Right kidney (tissue), 1 donor: ENCODE measurements at regions not wholly inside any gene's neighbourhood (a gene's known extent, or its start where the extent isn't known, plus 50 kb on each side); places are given as distances from the start of the nearest gene placed in this dataset.

ENCODE experiments used
- DNase-seq: peaks from one replicate; pipeline ENCODE4 v3.0.0-alpha.2; 2016

- no peak for DNase-seq
Measured at GRCh38 chr2:223107825-223108224, 55.8 kb downstream of the KCNE4 start.

GRCh38 chr2:223108351-223109050 lies 56.5 kb downstream of the KCNE4 start:
- DNase-seq, result no peak

GRCh38 chr2:223109341-223109740 lies 57.4 kb downstream of the KCNE4 start:
- no peak for DNase-seq

GRCh38 chr2:223113161-223113560 lies 61.2 kb downstream of the KCNE4 start:
- no peak for DNase-seq

GRCh38 chr2:223114170-223114569 lies 62.2 kb downstream of the KCNE4 start:
- DNase-seq, result no peak

- DNase-seq, result no peak
Measured at GRCh38 chr2:223114917-223115316, 62.9 kb downstream of the KCNE4 start.

- no peak for DNase-seq
Measured at GRCh38 chr2:223117533-223117932, 65.5 kb downstream of the KCNE4 start.

GRCh38 chr2:223121283-223121682 lies 69.3 kb downstream of the KCNE4 start:
- no peak for DNase-seq

- DNase-seq, result no peak
Measured at GRCh38 chr2:223122781-223123180, 70.8 kb downstream of the KCNE4 start.

- no peak for DNase-seq
Measured at GRCh38 chr2:223123855-223124610, 72.0 kb downstream of the KCNE4 start.

GRCh38 chr2:223141606-223142005 lies 89.6 kb downstream of the KCNE4 start:
- DNase-seq, result no peak

GRCh38 chr2:223142118-223142517 lies 90.1 kb downstream of the KCNE4 start:
- no peak for DNase-seq

GRCh38 chr2:223147431-223147830 lies 95.4 kb downstream of the KCNE4 start:
- DNase-seq, result no peak

GRCh38 chr2:223148516-223148915 lies 96.5 kb downstream of the KCNE4 start:
- DNase-seq, result no peak

- DNase-seq, result no peak
Measured at GRCh38 chr2:223155956-223156355, 104.0 kb downstream of the KCNE4 start.

- no peak for DNase-seq
Measured at GRCh38 chr2:223161873-223162458, 110.0 kb downstream of the KCNE4 start.

- DNase-seq, result no peak
Measured at GRCh38 chr2:223165423-223166214, 113.6 kb downstream of the KCNE4 start.

GRCh38 chr2:223166215-223166493 lies 114.2 kb downstream of the KCNE4 start:
- DNase-seq, result no peak

GRCh38 chr2:223166983-223167650 lies 115.1 kb downstream of the KCNE4 start:
- no peak for DNase-seq

- DNase-seq, result no peak
Measured at GRCh38 chr2:223169830-223170605, 118.0 kb downstream of the KCNE4 start.

GRCh38 chr2:223176970-223177369 lies 125.0 kb downstream of the KCNE4 start:
- no peak for DNase-seq

- no peak for DNase-seq
Measured at GRCh38 chr2:223180463-223180862, 128.5 kb downstream of the KCNE4 start.
